Tibial artery (tissue), 4 donors: ENCODE measurements at regions not wholly inside any gene's neighbourhood (a gene's known extent, or its start where the extent isn't known, plus 50 kb on each side); places are given as distances from the start of the nearest gene placed in this dataset.

Experiments
- DNase-seq, 2 donors: peaks; one replicate each; pipeline ENCODE4 v3.0.0-alpha.2; 2019
- H3K27ac ChIP-seq, 2 donors: fragments of 200-600 bp; sonication (generic) in 1 of 2; 1 replicate in 1 of 2; 2 replicates in 1 of 2; pipeline ENCODE4 v1.5.1; 2018 to 2019; ENCODE audit warnings: mild to moderate bottlenecking in 1 of 2
- H3K27me3 ChIP-seq, 2 donors: fragments of 200-600 bp; sonication (generic) in 1 of 2; one replicate each; pipeline versions ENCODE4 v1.5.1 to v1.6.0; 2016 to 2019
- H3K36me3 ChIP-seq, 3 donors: fragments of 200-600 bp; sonication (generic) in 2 of 3; one replicate each; pipeline ENCODE4 v1.5.1; 2016 to 2019; ENCODE audit warnings: mild to moderate bottlenecking in 2 of 3
- H3K4me1 ChIP-seq, 4 donors: fragments of 200-600 bp; sonication (generic) in 2 of 4; 1 replicate in 3 of 4; 2 replicates in 1 of 4; pipeline ENCODE4 v1.5.1; 2016 to 2019
- H3K4me3 ChIP-seq, 2 donors: fragments of 200-600 bp; sonication (generic) in 1 of 2; 1 replicate in 1 of 2; 2 replicates in 1 of 2; pipeline ENCODE4 v1.5.1; 2018 to 2019; ENCODE audit warnings: mild to moderate bottlenecking in 2 of 2
- H3K9me3 ChIP-seq, 3 donors: fragments of 200-600 bp; sonication (generic) in 1 of 3; one replicate each; pipeline ENCODE4 v1.5.1; 2016 to 2019
- CTCF ChIP-seq, 2 experiments: fragments of 200-600 bp in 1 of 2; fragments of 450-650 bp in 1 of 2; IDR thresholded peaks; one replicate each; pipeline ENCODE4 v1.5.1; 2017 to 2019; ENCODE audit warnings: antibody characterized with exemption in 2 of 2, mild to moderate bottlenecking in 1 of 2, moderate library complexity in 1 of 2
- intact Hi-C: fragments of 100-400 bp; cut with DNase I; formaldehyde crosslinking; loops from one replicate; pipeline ENCODE4 v1.15.0; 2023; ENCODE audit warnings: low total_unique reads

GRCh38 chr5:4630031-4630430 lies 510.1 kb upstream of the ADAMTS16 start:
- Histone ChIP-seq H3K27ac (no peak overlapping the region), H3K9me3 (no peaks in the 10 kb centered on the region), H3K27me3 (no peaks in the 10 kb centered on the region), H3K4me1 (no peaks in the 10 kb centered on the region), H3K36me3 (no peaks in the 10 kb centered on the region), H3K4me3 (no peak overlapping the region)
- no peak for DNase-seq
- intact Hi-C loops: no loop called here
- TF ChIP-seq CTCF (IDR thresholded peaks at IDR 0.05): no peak

GRCh38 chr5:4634342-4634741 lies 505.8 kb upstream of the ADAMTS16 start:
- no peaks in the 10 kb centered on the region for H3K4me1 ChIP-seq
- no peaks in the 10 kb centered on the region for H3K36me3 ChIP-seq
- no peaks in the 10 kb centered on the region for H3K9me3 ChIP-seq
- H3K4me3 ChIP-seq: no peak overlapping the region
- no peak for DNase-seq
- H3K27me3 ChIP-seq: no peaks in the 10 kb centered on the region
- H3K27ac ChIP-seq: no peak overlapping the region
- intact Hi-C loops: no loop called here
- TF ChIP-seq CTCF (IDR thresholded peaks at IDR 0.05): no peak

GRCh38 chr5:4636378-4636777 lies 503.8 kb upstream of the ADAMTS16 start:
- no peak for TF ChIP-seq CTCF (IDR thresholded peaks at IDR 0.05)
- no peak for DNase-seq
- Histone ChIP-seq H3K4me1 (no peaks in the 10 kb centered on the region), H3K9me3 (no peaks in the 10 kb centered on the region), H3K4me3 (no peak overlapping the region), H3K27ac (no peak overlapping the region), H3K36me3 (no peaks in the 10 kb centered on the region), H3K27me3 (no peaks in the 10 kb centered on the region)
- intact Hi-C loops: no loop called here

GRCh38 chr5:4639946-4640345 lies 500.2 kb upstream of the ADAMTS16 start:
- no peaks in the 10 kb centered on the region for H3K27me3 ChIP-seq
- no peak for TF ChIP-seq CTCF (IDR thresholded peaks at IDR 0.05)
- no peaks in the 10 kb centered on the region for H3K4me1 ChIP-seq
- intact Hi-C loops: no loop called here
- H3K36me3 ChIP-seq: no peaks in the 10 kb centered on the region
- H3K27ac ChIP-seq: no peak overlapping the region
- no peak overlapping the region for H3K4me3 ChIP-seq
- no peak for DNase-seq
- H3K9me3 ChIP-seq: no peaks in the 10 kb centered on the region

- TF ChIP-seq CTCF (IDR thresholded peaks at IDR 0.05): no peak
- Histone ChIP-seq H3K4me3 (no peak overlapping the region), H3K27me3 (no peaks in the 10 kb centered on the region), H3K4me1 (no peaks in the 10 kb centered on the region), H3K9me3 (no peaks in the 10 kb centered on the region), H3K36me3 (no peaks in the 10 kb centered on the region), H3K27ac (no peak overlapping the region)
- intact Hi-C loops: no loop called here
- DNase-seq: no peak
Observed at GRCh38 chr5:4640795-4641194, 499.3 kb upstream of the ADAMTS16 start.

- Histone ChIP-seq H3K27me3 (no peaks in the 10 kb centered on the region), H3K4me1 (no peaks in the 10 kb centered on the region), H3K27ac (no peak overlapping the region), H3K9me3 (no peaks in the 10 kb centered on the region), H3K4me3 (no peak overlapping the region), H3K36me3 (no peaks in the 10 kb centered on the region)
- no peak for DNase-seq
- intact Hi-C loops: no loop called here
- no peak for TF ChIP-seq CTCF (IDR thresholded peaks at IDR 0.05)
Observed at GRCh38 chr5:4642525-4642924, 497.6 kb upstream of the ADAMTS16 start.
